Panc1 (cell line): ENCODE measurements at regions not wholly inside any gene's neighbourhood (a gene's known extent, or its start where the extent isn't known, plus 50 kb on each side); places are given as distances from the start of the nearest gene placed in this dataset.

ENCODE experiments used
- SIN3A ChIP-seq: IDR thresholded peaks from 2 replicates; pipeline ENCODE4 v1.6.1; 2012; ENCODE audit warnings: low read depth, mild to moderate bottlenecking, low read length, moderate library complexity, borderline replicate concordance; ENCODE audit not compliant: insufficient read depth
- TF ChIP-seq, protein P1 (sequence below): fragments of 450-650 bp; IDR thresholded peaks from 2 replicates; pipeline ENCODE4 v1.5.1; 2017; ENCODE audit warnings: mild to moderate bottlenecking

DNA sequence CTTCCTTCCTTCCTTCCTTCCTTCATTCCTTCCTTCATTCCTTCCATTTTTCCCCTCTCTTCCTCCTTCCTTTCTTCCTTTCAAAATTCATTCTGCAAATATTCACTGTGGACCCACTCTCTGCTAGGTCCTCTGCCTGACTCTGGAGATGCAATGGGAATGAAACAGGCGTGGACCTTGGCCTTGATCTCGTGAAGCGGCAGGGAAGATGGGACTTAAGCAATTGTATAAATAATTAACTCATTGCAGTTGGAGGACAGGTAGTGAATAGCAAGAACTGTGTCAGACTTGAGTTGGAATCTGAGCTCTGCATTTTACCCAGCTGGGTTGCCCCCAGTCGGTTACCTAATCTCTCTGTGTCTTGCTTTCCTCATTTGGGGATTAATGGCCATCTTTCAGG, 230.6 kb upstream of the LHX5 start:
- TF ChIP-seq, protein P1, sequence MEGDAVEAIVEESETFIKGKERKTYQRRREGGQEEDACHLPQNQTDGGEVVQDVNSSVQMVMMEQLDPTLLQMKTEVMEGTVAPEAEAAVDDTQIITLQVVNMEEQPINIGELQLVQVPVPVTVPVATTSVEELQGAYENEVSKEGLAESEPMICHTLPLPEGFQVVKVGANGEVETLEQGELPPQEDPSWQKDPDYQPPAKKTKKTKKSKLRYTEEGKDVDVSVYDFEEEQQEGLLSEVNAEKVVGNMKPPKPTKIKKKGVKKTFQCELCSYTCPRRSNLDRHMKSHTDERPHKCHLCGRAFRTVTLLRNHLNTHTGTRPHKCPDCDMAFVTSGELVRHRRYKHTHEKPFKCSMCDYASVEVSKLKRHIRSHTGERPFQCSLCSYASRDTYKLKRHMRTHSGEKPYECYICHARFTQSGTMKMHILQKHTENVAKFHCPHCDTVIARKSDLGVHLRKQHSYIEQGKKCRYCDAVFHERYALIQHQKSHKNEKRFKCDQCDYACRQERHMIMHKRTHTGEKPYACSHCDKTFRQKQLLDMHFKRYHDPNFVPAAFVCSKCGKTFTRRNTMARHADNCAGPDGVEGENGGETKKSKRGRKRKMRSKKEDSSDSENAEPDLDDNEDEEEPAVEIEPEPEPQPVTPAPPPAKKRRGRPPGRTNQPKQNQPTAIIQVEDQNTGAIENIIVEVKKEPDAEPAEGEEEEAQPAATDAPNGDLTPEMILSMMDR: no peak
- no peak for TF ChIP-seq SIN3A
